Tibial nerve (tissue), 4 donors: ENCODE measurements at regions not wholly inside any gene's neighbourhood (a gene's known extent, or its start where the extent isn't known, plus 50 kb on each side); places are given as distances from the start of the nearest gene placed in this dataset.

ENCODE experiments used
- DNase-seq, 2 donors: peaks; one replicate each; pipeline ENCODE4 v3.0.0-alpha.2; 2019; ENCODE audit warnings: low spot score in 2 of 2
- H3K27ac ChIP-seq, 4 donors: fragments of 200-600 bp; sonication (generic) in 3 of 4; one replicate each; pipeline ENCODE4 v1.5.1; 2017 to 2019; ENCODE audit warnings: mild to moderate bottlenecking in 1 of 4
- H3K27me3 ChIP-seq, 2 donors: fragments of 200-600 bp; sonication (generic) in 1 of 2; one replicate each; pipeline versions ENCODE4 v1.5.1 to v1.6.0; 2017 to 2019
- H3K36me3 ChIP-seq, 3 donors: fragments of 200-600 bp; sonication (generic); one replicate each; pipeline ENCODE4 v1.5.1; 2018 to 2019
- H3K4me1 ChIP-seq, 4 donors: fragments of 200-600 bp; sonication (generic) in 3 of 4; one replicate each; pipeline ENCODE4 v1.5.1; 2017 to 2019
- H3K4me3 ChIP-seq, 4 donors: fragments of 200-600 bp; sonication (generic) in 3 of 4; one replicate each; pipeline ENCODE4 v1.5.1; 2017 to 2019; ENCODE audit warnings: mild to moderate bottlenecking in 1 of 4, moderate library complexity in 1 of 4
- H3K9me3 ChIP-seq, 4 donors: fragments of 200-600 bp; sonication (generic) in 3 of 4; one replicate each; pipeline ENCODE4 v1.5.1; 2017 to 2019
- EP300 ChIP-seq, 2 donors: sonication (generic); formaldehyde crosslinking; IDR thresholded peaks; one replicate each; pipeline ENCODE4 v1.6.1; 2017; ENCODE audit warnings: antibody characterized with exemption in 2 of 2, mild to moderate bottlenecking in 1 of 2
- POLR2A ChIP-seq, 2 donors: fragments of 450-650 bp; IDR thresholded peaks; one replicate each; pipeline ENCODE4 v1.6.1; 2017; ENCODE audit warnings: antibody characterized with exemption in 2 of 2, mild to moderate bottlenecking in 2 of 2, moderate library complexity in 2 of 2
- WGBS, 2 donors: methylation state at CpG; one replicate each; pipeline ENCODE4 v1.1.5; 2018; 5-methylcytosine and 5-hydroxymethylcytosine counted together
- TF ChIP-seq, protein P1 (sequence below), 5 experiments: fragments of 200-600 bp in 3 of 5; fragments of 450-650 bp in 2 of 5; sonication (generic) in 3 of 5; IDR thresholded peaks; one replicate each; pipeline ENCODE4 v1.5.1; 2016 to 2019; ENCODE audit warnings: antibody characterized with exemption in 5 of 5, mild to moderate bottlenecking in 3 of 5, moderate library complexity in 2 of 5

DNA sequence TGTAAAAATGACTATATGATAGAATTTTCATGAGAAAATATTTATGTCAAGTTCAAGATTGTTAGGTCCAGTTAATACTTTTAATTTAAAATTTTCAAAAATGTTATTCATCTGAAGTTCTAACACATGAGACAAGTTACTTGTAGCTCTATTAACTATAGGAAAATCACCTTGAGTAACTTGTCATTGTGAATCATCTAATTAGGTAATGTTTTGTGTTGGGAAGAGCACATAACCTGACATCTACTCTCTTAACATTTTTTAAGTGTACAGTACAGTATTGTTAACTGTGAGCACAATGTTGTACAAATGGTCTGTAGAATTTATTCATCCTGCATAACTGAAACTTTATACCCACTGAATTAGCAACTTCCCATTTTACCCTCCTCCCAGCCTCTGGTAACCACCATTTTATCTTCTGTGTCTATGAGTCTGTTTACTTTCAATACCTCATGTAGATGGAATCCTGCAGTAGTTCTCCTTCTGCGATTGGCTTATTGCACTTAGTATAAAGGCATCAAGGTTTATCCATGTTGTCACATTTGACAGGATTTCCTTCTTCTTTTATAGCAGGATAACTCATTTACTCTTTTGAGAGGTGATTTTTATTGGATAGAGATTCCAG is 54.6 kb downstream of the ARL4A start:
- no peak for DNase-seq
- 0 to 28% methylated on average over 1 of the region's 1 CpG for WGBS, 2 donors
- H3K27ac ChIP-seq, result no peak overlapping the region
- no peaks in the 10 kb centered on the region for H3K4me1 ChIP-seq
- no peaks in the 10 kb centered on the region for H3K9me3 ChIP-seq
- TF ChIP-seq, protein P1, sequence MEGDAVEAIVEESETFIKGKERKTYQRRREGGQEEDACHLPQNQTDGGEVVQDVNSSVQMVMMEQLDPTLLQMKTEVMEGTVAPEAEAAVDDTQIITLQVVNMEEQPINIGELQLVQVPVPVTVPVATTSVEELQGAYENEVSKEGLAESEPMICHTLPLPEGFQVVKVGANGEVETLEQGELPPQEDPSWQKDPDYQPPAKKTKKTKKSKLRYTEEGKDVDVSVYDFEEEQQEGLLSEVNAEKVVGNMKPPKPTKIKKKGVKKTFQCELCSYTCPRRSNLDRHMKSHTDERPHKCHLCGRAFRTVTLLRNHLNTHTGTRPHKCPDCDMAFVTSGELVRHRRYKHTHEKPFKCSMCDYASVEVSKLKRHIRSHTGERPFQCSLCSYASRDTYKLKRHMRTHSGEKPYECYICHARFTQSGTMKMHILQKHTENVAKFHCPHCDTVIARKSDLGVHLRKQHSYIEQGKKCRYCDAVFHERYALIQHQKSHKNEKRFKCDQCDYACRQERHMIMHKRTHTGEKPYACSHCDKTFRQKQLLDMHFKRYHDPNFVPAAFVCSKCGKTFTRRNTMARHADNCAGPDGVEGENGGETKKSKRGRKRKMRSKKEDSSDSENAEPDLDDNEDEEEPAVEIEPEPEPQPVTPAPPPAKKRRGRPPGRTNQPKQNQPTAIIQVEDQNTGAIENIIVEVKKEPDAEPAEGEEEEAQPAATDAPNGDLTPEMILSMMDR (IDR thresholded peaks at IDR 0.05), result no peak
- TF ChIP-seq POLR2A (IDR thresholded peaks at IDR 0.05), result no peak
- TF ChIP-seq EP300 (IDR thresholded peaks at IDR 0.05), result no peak
- H3K36me3 ChIP-seq, result no peaks in the 10 kb centered on the region
- no peak overlapping the region for H3K4me3 ChIP-seq
- H3K27me3 ChIP-seq, result no peaks in the 10 kb centered on the region

DNA sequence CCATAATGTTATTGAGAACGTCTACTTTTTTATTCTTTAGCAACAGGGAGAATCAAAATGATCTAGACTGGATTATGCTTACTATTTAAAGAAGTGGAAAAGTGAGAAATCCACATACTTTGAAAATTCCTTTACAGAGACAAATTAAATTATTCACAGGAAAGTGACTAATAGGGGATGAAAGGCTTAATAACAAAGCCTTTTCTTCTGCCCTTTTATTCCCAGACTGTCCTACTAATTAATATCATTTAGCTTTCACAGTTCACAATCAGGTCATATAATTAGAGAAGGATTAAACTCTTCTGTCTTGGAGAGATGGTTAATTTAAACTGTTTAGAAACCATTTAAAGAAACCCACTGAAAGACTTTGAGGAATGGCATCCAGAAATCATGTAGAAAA is 58.8 kb downstream of the ARL4A start:
- Histone ChIP-seq H3K4me3 (no peak overlapping the region), H3K9me3 (no peaks in the 10 kb centered on the region), H3K27ac (no peak overlapping the region), H3K4me1 (no peaks in the 10 kb centered on the region), H3K27me3 (no peaks in the 10 kb centered on the region), H3K36me3 (no peaks in the 10 kb centered on the region)
- TF ChIP-seq EP300 (IDR thresholded peaks at IDR 0.05) (no peak), POLR2A (IDR thresholded peaks at IDR 0.05) (no peak)
- TF ChIP-seq, protein P1 (IDR thresholded peaks at IDR 0.05), result no peak
- WGBS, 2 donors, result 30 to 34% methylated on average over 1 of the region's 1 CpG
- DNase-seq, result no peak

DNA sequence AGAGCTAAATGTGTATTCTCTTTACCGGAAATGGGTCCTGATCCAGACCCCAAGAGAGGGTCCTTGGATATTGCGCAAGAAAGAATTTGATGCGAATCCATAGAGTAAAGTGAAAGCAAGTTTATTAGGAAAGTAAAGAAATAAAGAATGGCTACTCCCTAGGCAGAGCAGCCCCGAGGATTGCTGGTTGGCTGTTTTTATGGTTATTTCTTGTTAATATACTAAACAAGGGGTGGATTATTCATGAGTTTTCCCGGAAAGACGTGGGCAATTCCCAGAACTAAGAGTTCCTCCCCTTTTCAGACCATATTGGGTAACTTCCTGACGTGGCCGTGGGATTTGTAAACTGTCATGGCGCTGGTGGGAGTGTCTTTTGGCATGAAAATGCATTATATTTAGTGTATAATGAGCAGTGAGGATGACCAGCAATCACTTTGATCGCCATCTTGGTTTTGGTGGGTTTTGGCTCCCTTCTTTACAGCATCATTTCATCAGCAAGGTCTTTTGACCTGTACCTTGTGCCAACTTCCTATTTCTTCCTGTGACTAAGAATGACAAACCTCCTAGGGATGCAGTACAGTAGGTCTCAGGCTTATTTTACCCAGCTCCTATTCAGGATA is 60.4 kb downstream of the ARL4A start:
- no peak for DNase-seq
- Histone ChIP-seq H3K36me3 (no peaks in the 10 kb centered on the region), H3K4me1 (no peaks in the 10 kb centered on the region), H3K9me3 (no peaks in the 10 kb centered on the region), H3K27ac (no peak overlapping the region), H3K27me3 (no peaks in the 10 kb centered on the region), H3K4me3 (no peak overlapping the region)
- TF ChIP-seq POLR2A (IDR thresholded peaks at IDR 0.05) (no peak), EP300 (IDR thresholded peaks at IDR 0.05) (no peak)
- TF ChIP-seq, protein P1 (IDR thresholded peaks at IDR 0.05), result no peak
- 92 to 94% methylated on average over 10 of the region's 10 CpGs for WGBS, 2 donors

DNA sequence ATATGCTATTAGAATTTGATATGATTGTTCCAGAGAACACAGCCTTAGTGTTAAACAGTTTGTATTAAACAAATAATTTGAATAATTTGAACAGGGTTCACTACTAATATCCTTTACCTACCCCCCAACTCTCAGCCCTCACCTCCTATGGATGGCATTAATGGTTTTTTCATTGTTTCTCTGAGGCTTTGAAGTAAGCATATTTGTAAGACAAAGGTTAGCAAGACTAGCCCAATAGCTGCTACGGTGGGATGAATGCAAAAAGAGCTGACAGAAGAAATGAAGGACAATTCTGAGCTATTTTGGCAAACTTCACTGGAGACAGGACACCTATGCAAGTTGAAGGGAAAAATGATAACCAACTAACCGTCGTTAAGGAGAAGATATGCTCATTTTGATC is 61.6 kb downstream of the ARL4A start:
- H3K27ac ChIP-seq, result no peak overlapping the region
- no peak overlapping the region for H3K4me3 ChIP-seq
- no peak for DNase-seq
- no peaks in the 10 kb centered on the region for H3K27me3 ChIP-seq
- 82 to 85% methylated on average over 3 of the region's 3 CpGs for WGBS, 2 donors
- no peaks in the 10 kb centered on the region for H3K36me3 ChIP-seq
- H3K4me1 ChIP-seq, result no peaks in the 10 kb centered on the region
- H3K9me3 ChIP-seq, result no peaks in the 10 kb centered on the region
- TF ChIP-seq POLR2A (IDR thresholded peaks at IDR 0.05) (no peak), EP300 (IDR thresholded peaks at IDR 0.05) (no peak)
- TF ChIP-seq, protein P1 (IDR thresholded peaks at IDR 0.05), result no peak

DNA sequence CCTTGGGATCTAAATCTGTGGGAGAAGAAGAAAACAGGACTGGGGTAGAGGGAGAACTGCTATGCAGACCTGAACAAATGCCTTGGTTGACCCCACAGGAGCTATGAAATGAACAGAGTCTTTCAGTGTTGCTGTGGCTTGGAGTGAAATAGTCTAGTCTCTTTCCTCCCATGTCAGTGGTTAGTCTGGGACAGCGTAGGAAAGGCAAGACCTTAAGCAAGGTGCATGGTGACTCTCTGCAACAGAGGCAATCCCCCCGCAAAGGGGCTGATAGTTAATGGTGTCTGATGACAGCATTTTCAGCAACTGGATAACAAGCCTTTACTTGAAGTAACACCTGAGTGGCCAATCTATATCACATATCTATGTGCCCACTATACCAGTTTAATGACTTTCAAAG is 62.3 kb downstream of the ARL4A start:
- WGBS, 2 donors, result 94 to 96% methylated on average over 2 of the region's 2 CpGs
- Histone ChIP-seq H3K27ac (no peak overlapping the region), H3K27me3 (no peaks in the 10 kb centered on the region), H3K4me3 (no peak overlapping the region), H3K9me3 (no peaks in the 10 kb centered on the region), H3K4me1 (no peaks in the 10 kb centered on the region), H3K36me3 (no peaks in the 10 kb centered on the region)
- no peak for TF ChIP-seq POLR2A (IDR thresholded peaks at IDR 0.05)
- TF ChIP-seq, protein P1 (IDR thresholded peaks at IDR 0.05), result no peak
- TF ChIP-seq EP300 (IDR thresholded peaks at IDR 0.05), result no peak
- no peak for DNase-seq
